Upper lobe of right lung (tissue), 1 donor: ENCODE measurements at regions not wholly inside any gene's neighbourhood (a gene's known extent, or its start where the extent isn't known, plus 50 kb on each side); places are given as distances from the start of the nearest gene placed in this dataset.

Experiments used
- ATAC-seq: fragments of 200-7000 bp; cut with Tn5 transposase; one replicate; pipeline ENCODE4 v1.9.1; 2020; ENCODE audit warnings: mild to moderate bottlenecking, moderate library complexity
- DNase-seq: peaks from one replicate; pipeline ENCODE4 v3.0.0-alpha.2; 2020
- H3K27ac ChIP-seq: fragments of 200-600 bp; one replicate; pipeline ENCODE4 v1.8.0; 2022
- H3K27me3 ChIP-seq: fragments of 200-600 bp; one replicate; pipeline ENCODE4 v1.8.0; 2022; ENCODE audit warnings: mild to moderate bottlenecking
- H3K36me3 ChIP-seq: fragments of 200-600 bp; one replicate; pipeline ENCODE4 v1.8.0; 2022
- H3K4me1 ChIP-seq: fragments of 200-600 bp; one replicate; pipeline ENCODE4 v1.8.0; 2022
- H3K4me3 ChIP-seq: fragments of 200-600 bp; one replicate; pipeline ENCODE4 v1.8.0; 2022; ENCODE audit warnings: mild to moderate bottlenecking
- H3K9me3 ChIP-seq: fragments of 200-600 bp; one replicate; pipeline ENCODE4 v1.8.0; 2022
- CTCF ChIP-seq: fragments of 200-600 bp; IDR thresholded peaks from one replicate; pipeline ENCODE4 v1.8.0; 2022; ENCODE audit warnings: antibody characterized with exemption
- intact Hi-C: fragments of 100-400 bp; cut with DNase I; formaldehyde crosslinking; loops from one replicate; pipeline ENCODE4 v1.11.0; 2022
- donor health status: DM: no; HTN: yes; CAD: no; lungs with severe emphysema.

GRCh38 chr4:41381384-41381783, 124.7 kb downstream of the UCHL1 start:
- no peaks in the 10 kb centered on the region for H3K36me3 ChIP-seq
- no peaks in the 10 kb centered on the region for H3K27me3 ChIP-seq
- H3K27ac ChIP-seq = no peak overlapping the region
- intact Hi-C loops = no loop called here
- ATAC-seq (peak; percentile 48), DNase-seq (no peak)
- no peak for TF ChIP-seq CTCF
- no peaks in the 10 kb centered on the region for H3K9me3 ChIP-seq
- H3K4me3 ChIP-seq = no peak overlapping the region
- peaks cover 30% of the 10 kb centered on the region for H3K4me1 ChIP-seq

DNA sequence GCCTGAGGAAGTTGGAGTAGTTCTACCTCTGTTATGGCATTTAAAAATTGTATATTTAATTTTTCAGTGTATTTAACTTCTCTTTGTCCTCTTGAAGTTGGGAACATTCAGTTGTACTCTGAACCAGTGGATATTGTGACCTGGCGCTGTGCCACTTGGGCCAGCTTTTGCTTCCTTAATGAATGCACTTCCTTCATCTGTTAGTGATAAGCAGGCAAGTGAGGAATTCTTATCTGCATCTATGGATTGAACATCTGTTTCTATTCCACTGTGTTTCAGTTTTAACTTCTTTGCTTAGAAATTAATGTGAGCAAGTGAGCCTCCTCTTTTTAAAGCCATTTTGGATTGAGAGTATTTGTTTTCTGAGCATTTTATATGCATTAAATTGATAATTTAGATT, 128.3 kb downstream of the UCHL1 start:
- H3K4me1 ChIP-seq = peaks cover 30% of the 10 kb centered on the region
- no peak overlapping the region for H3K27ac ChIP-seq
- peak; percentile 59 for ATAC-seq

DNA sequence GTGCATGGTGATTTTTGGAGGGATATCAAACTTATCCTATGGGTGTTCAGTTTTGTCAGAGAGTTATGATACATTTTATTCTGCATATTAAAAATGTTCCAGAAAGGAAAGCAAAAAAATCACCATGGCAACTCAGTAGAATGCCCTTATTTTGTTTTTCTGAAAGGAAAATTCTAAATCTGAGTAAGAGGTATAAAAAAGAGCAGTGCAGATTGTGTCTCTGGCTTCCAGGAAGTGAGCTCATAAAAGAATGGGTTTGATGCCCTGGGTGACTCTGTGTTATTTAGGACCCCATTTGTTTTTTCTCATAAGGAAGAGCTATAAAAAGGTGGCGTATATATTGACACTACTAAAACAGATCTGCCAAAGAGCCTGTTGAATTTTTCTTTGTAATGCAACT, 128.8 kb downstream of the UCHL1 start:
- intact Hi-C loops = no loop called here

More for the DNA sequence above, 128.3 kb downstream of the UCHL1 start:
- no peak for TF ChIP-seq CTCF
- intact Hi-C loops = no loop called here
- peak; percentile 83 for DNase-seq
- Histone ChIP-seq H3K9me3 (no peaks in the 10 kb centered on the region), H3K4me3 (no peak overlapping the region), H3K36me3 (no peaks in the 10 kb centered on the region), H3K27me3 (no peaks in the 10 kb centered on the region)

DNA sequence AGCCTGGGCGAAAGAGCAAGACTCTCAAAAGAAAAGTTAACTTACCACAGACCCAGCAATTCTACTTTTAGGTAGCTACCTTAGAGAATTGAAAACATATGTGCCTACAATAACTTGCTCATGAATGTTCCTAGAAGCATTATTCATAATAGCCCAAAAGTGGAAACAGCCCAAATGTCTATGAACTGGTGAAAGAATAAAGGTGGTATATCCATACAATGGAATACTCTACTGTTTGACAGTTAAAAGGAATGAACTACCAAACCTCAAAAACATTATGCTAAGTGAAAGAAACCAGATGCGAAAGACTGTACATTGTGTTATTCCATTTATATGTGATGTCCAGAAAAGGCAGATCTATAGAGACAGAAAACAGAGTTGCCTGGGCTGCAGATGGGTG, 131.4 kb downstream of the UCHL1 start:
- H3K27ac ChIP-seq = no peak overlapping the region
- intact Hi-C loops = no loop called here
- no peaks in the 10 kb centered on the region for H3K27me3 ChIP-seq
- no peaks in the 10 kb centered on the region for H3K36me3 ChIP-seq
- no peak for DNase-seq
- peaks cover 22% of the 10 kb centered on the region for H3K4me1 ChIP-seq
- H3K9me3 ChIP-seq = no peaks in the 10 kb centered on the region
- no peak for ATAC-seq
- no peak overlapping the region for H3K4me3 ChIP-seq
- TF ChIP-seq CTCF = no peak

More for the DNA sequence above, 128.8 kb downstream of the UCHL1 start:
- no peak overlapping the region for H3K27ac ChIP-seq
- DNase-seq = no peak
- no peaks in the 10 kb centered on the region for H3K9me3 ChIP-seq
- TF ChIP-seq CTCF = no peak
- H3K27me3 ChIP-seq = no peaks in the 10 kb centered on the region
- no peak for ATAC-seq
- peaks cover 30% of the 10 kb centered on the region for H3K4me1 ChIP-seq
- H3K4me3 ChIP-seq = no peak overlapping the region
- no peaks in the 10 kb centered on the region for H3K36me3 ChIP-seq

DNA sequence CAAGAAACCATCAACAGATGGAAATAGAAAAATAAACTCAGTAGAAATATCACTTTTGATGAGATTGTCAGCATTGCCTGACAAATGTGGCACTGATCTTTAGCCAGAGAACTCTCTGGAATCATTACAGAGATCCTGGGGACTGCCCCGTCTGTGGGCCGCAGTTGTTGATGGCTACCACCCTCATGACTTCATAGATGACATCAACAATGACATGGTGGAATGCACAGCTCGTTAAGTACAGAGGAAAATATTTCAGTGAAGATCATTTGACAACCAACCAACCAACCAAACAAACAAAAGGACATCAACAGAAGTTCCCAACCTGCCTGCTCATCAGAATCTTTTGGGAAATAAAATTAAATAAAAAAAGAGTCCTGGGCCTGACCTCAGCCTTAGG, 132.6 kb downstream of the UCHL1 start:
- intact Hi-C loops = no loop called here
- no peaks in the 10 kb centered on the region for H3K9me3 ChIP-seq
- no peak overlapping the region for H3K4me3 ChIP-seq
- no peaks in the 10 kb centered on the region for H3K27me3 ChIP-seq
- H3K36me3 ChIP-seq = no peaks in the 10 kb centered on the region
- TF ChIP-seq CTCF = no peak
- H3K4me1 ChIP-seq = peaks cover 14% of the 10 kb centered on the region
- no peak overlapping the region for H3K27ac ChIP-seq
- ATAC-seq (no peak), DNase-seq (no peak)

DNA sequence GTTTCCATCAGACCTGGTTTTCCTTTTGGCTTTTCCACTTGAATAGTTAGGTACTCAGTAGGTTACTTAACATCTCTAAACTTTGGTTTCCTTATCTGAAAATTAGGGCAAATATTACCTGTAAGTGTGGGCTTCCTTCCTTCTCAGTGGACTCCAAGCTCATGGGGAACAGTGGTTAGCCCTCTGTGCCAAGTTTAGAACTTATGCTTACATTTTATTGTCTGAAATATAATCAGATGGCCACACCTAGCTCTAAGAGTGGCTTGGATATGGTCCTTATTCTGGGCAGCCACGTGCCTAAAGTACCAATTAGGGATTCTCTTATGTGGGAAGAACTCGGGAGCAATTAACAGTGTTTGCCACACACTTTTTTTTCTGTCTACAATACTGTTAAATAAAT, 133.9 kb downstream of the UCHL1 start:
- no peak for TF ChIP-seq CTCF
- peaks cover under 1% of the 10 kb centered on the region for H3K4me1 ChIP-seq
- no peaks in the 10 kb centered on the region for H3K27me3 ChIP-seq
- no peak for DNase-seq
- no peak overlapping the region for H3K27ac ChIP-seq
- no peaks in the 10 kb centered on the region for H3K9me3 ChIP-seq
- H3K36me3 ChIP-seq = no peaks in the 10 kb centered on the region
- intact Hi-C loops = no loop called here
- peak; percentile 55 for ATAC-seq
- H3K4me3 ChIP-seq = no peak overlapping the region
